EL (cell line): ENCODE measurements at regions not wholly inside any gene's neighbourhood (a gene's known extent, or its start where the extent isn't known, plus 50 kb on each side); places are given as distances from the start of the nearest gene placed in this dataset.
A peak's percentile ranks its signal among the peaks of the same experiment; 100 is the strongest.

Experiments
- DNase-seq: peaks from one replicate; pipeline ENCODE4 v3.0.0-alpha.2; 2016

GRCh38 chr2:236674238-236674637 is 104.6 kb downstream of the ACKR3 start:
- DNase-seq = no peak

- no peak for DNase-seq
Observed at GRCh38 chr2:236674646-236675045, 105.0 kb downstream of the ACKR3 start.

GRCh38 chr2:236675051-236675450 is 105.4 kb downstream of the ACKR3 start:
- peak; percentile 52 for DNase-seq

- DNase-seq = no peak
Observed at GRCh38 chr2:236675526-236675925, 105.9 kb downstream of the ACKR3 start.

GRCh38 chr2:236676136-236676873 is 106.7 kb downstream of the ACKR3 start:
- no peak for DNase-seq

- DNase-seq = no peak
Observed at GRCh38 chr2:236677368-236677767, 107.7 kb downstream of the ACKR3 start.

GRCh38 chr2:236678307-236678975 is 108.8 kb downstream of the ACKR3 start:
- no peak for DNase-seq

GRCh38 chr2:236679884-236680860 is 110.5 kb downstream of the ACKR3 start:
- DNase-seq = peak; percentile 88

GRCh38 chr2:236682651-236683422 is 113.2 kb downstream of the ACKR3 start:
- no peak for DNase-seq

- DNase-seq = no peak
Observed at GRCh38 chr2:236684504-236685256, 115.1 kb downstream of the ACKR3 start.

- no peak for DNase-seq
Observed at GRCh38 chr2:236685361-236685760, 115.7 kb downstream of the ACKR3 start.

- no peak for DNase-seq
Observed at GRCh38 chr2:236685979-236686520, 116.4 kb downstream of the ACKR3 start.

- DNase-seq = no peak
Observed at GRCh38 chr2:236686561-236686960, 116.9 kb downstream of the ACKR3 start.

- no peak for DNase-seq
Observed at GRCh38 chr2:236687296-236687965, 117.8 kb downstream of the ACKR3 start.

GRCh38 chr2:236688157-236688556 is 118.5 kb downstream of the ACKR3 start:
- no peak for DNase-seq

GRCh38 chr2:236688563-236689392 is 119.2 kb downstream of the ACKR3 start:
- DNase-seq = no peak

GRCh38 chr2:236689393-236689700 is 119.7 kb downstream of the ACKR3 start:
- no peak for DNase-seq

- no peak for DNase-seq
Observed at GRCh38 chr2:236689981-236690380, 120.4 kb downstream of the ACKR3 start.

GRCh38 chr2:236690726-236691125 is 121.1 kb downstream of the ACKR3 start:
- no peak for DNase-seq

GRCh38 chr2:236691799-236692167 is 122.2 kb downstream of the ACKR3 start:
- DNase-seq = peak; percentile 11
